Vagina (tissue), 2 donors: ENCODE measurements at regions not wholly inside any gene's neighbourhood (a gene's known extent, or its start where the extent isn't known, plus 50 kb on each side); places are given as distances from the start of the nearest gene placed in this dataset.

Experiments used
- CTCF ChIP-seq, 3 experiments: fragments of 450-650 bp in 2 of 3; fragments of 200-600 bp in 1 of 3; sonication (generic) in 1 of 3; IDR thresholded peaks; one replicate each; pipeline ENCODE4 v1.5.1; 2017 to 2019; ENCODE audit warnings: antibody characterized with exemption in 3 of 3, mild to moderate bottlenecking in 2 of 3, moderate library complexity in 2 of 3
- POLR2A ChIP-seq, 2 donors: fragments of 450-650 bp; IDR thresholded peaks; one replicate each; pipeline ENCODE4 v1.6.1; 2017; ENCODE audit warnings: antibody characterized with exemption in 2 of 2, mild to moderate bottlenecking in 2 of 2, moderate library complexity in 2 of 2

GRCh38 chr13:73973156-73973555, 161.0 kb downstream of the KLF12 start:
- TF ChIP-seq POLR2A (IDR thresholded peaks at IDR 0.05) (no peak), CTCF (IDR thresholded peaks at IDR 0.05) (no peak)
